Activated B cell treated with CpG ODN at 0.5 μM for 24 hours (primary cell): ENCODE measurements at regions not wholly inside any gene's neighbourhood (a gene's known extent, or its start where the extent isn't known, plus 50 kb on each side); places are given as distances from the start of the nearest gene placed in this dataset.

Experiments used
- ATAC-seq: fragments of 200-7000 bp; cut with Tn5 transposase; one replicate; pipeline ENCODE4 v1.10.0; 2021; ENCODE audit warnings: low read depth, mild to moderate bottlenecking, moderate library complexity
- CTCF ChIA-PET: fragments of 350-600 bp; sonication (Branson Sonifier 250); formaldehyde crosslinking; loops from one replicate; lab custom pipeline; 2021; ENCODE audit warnings: antibody characterized with exemption; lab: Charles Lee
- POLR2A ChIA-PET: fragments of 350-600 bp; sonication (Branson Sonifier 250); formaldehyde crosslinking; loops from one replicate; lab custom pipeline; 2021; ENCODE audit warnings: antibody characterized with exemption; lab: Charles Lee
- DNase-seq: peaks from one replicate; pipeline ENCODE4 v3.0.0; 2022
- H3K27ac Mint-ChIP-seq: one replicate; pipeline ENCODE4 v1.8.0; 2020; ENCODE audit warnings: mixed read lengths
- H3K27me3 Mint-ChIP-seq: one replicate; pipeline ENCODE4 v1.8.0; 2021; ENCODE audit warnings: mixed read lengths
- H3K36me3 Mint-ChIP-seq: one replicate; pipeline ENCODE4 v1.8.0; 2021; ENCODE audit warnings: low read depth, mixed read lengths
- H3K4me1 Mint-ChIP-seq: one replicate; pipeline ENCODE4 v1.8.0; 2021; ENCODE audit warnings: mixed read lengths
- H3K4me3 Mint-ChIP-seq: one replicate; pipeline ENCODE4 v1.8.0; 2020; ENCODE audit warnings: mild to moderate bottlenecking, mixed read lengths
- H3K9me3 Mint-ChIP-seq: one replicate; pipeline ENCODE4 v1.8.0; 2020; ENCODE audit warnings: mixed read lengths
- CTCF ChIP-seq: fragments of 200-600 bp; IDR thresholded peaks from one replicate; pipeline ENCODE4 v1.8.0; 2022; ENCODE audit warnings: antibody characterized with exemption, mild to moderate bottlenecking
- intact Hi-C: fragments of 100-400 bp; cut with micrococcal nuclease; formaldehyde crosslinking; loops from one replicate; pipeline ENCODE4 v1.15.1; 2024

GRCh38 chr4:151888367-151888866 is 127.6 kb upstream of the GATB start:
- H3K27me3 Mint-ChIP-seq: no peaks in the 10 kb centered on the region
- POLR2A ChIA-PET: no interaction called here
- H3K9me3 Mint-ChIP-seq: peaks cover 2% of the 10 kb centered on the region
- peak overlapping the region; percentile 68 for H3K27ac Mint-ChIP-seq
- H3K36me3 Mint-ChIP-seq: no peaks in the 10 kb centered on the region
- intact Hi-C loops: no loop called here
- TF ChIP-seq CTCF: no peak
- peak; percentile 49 for ATAC-seq
- CTCF ChIA-PET: no interaction called here
- H3K4me1 Mint-ChIP-seq: no peaks in the 10 kb centered on the region
- DNase-seq: no peak
- H3K4me3 Mint-ChIP-seq: peak overlapping the region; percentile 11

GRCh38 chr4:151887816-151888180 is 127.0 kb upstream of the GATB start:
- peak overlapping the region; percentile 42 for H3K27ac Mint-ChIP-seq
- H3K4me1 Mint-ChIP-seq: no peaks in the 10 kb centered on the region
- H3K36me3 Mint-ChIP-seq: no peaks in the 10 kb centered on the region
- peaks cover 2% of the 10 kb centered on the region for H3K9me3 Mint-ChIP-seq
- CTCF ChIA-PET: no interaction called here
- H3K4me3 Mint-ChIP-seq: no peak overlapping the region
- POLR2A ChIA-PET: no interaction called here
- DNase-seq: no peak
- TF ChIP-seq CTCF: no peak
- peak; percentile 25 for ATAC-seq
- H3K27me3 Mint-ChIP-seq: no peaks in the 10 kb centered on the region
- intact Hi-C loops: no loop called here

DNA sequence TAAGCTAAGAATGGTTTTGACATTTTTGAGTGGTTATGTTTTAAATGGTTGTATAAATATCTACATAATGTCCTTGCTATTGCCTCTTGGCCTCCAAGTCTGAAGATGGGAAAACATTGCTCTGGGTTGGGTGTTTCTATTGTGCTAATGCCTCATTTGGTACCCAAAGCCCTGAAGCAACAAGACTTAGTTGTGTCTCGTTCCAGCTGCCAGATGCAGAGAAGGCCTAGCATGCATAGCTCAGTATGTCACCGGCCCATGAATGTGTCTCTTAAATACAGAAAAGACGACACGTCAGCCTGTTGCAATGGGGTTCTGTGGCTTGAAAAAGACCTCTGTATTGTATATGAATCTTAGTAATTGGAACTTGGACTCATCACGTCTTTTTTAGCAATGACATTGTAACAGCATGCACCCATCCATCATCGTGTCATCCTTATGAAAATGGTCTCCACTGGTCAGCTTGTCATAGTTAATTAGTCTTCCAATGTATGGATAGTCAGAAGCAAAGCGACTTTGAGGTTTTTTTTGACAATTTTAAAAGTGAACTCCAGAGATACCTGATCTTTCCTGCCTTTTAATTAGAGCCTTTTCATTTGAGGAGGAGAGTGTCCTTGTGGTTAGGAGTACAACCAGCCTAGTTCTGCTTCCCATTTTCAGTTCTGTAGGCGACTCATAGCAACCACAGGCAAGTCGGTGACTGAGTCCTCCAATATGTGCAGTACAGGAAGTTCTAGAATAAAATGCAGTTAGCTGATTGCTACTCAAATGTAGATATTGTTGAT is 126.4 kb upstream of the GATB start:
- Mint-ChIP-seq H3K27me3 (no peaks in the 10 kb centered on the region), H3K4me1 (peaks cover 5% of the 10 kb centered on the region), H3K27ac (peak overlapping the region; percentile 59), H3K9me3 (peaks cover 2% of the 10 kb centered on the region), H3K4me3 (no peak overlapping the region), H3K36me3 (no peaks in the 10 kb centered on the region)
- ATAC-seq: peak; percentile 52
- ChIA-PET POLR2A (no interaction called here), CTCF (no interaction called here)
- no peak for DNase-seq
- intact Hi-C loops: no loop called here
- no peak for TF ChIP-seq CTCF

GRCh38 chr4:151885123-151885522 is 124.3 kb upstream of the GATB start:
- POLR2A ChIA-PET: no interaction called here
- H3K4me3 Mint-ChIP-seq: no peak overlapping the region
- H3K4me1 Mint-ChIP-seq: peaks cover 7% of the 10 kb centered on the region
- TF ChIP-seq CTCF: no peak
- no peaks in the 10 kb centered on the region for H3K27me3 Mint-ChIP-seq
- no peak for ATAC-seq
- no peak for DNase-seq
- H3K27ac Mint-ChIP-seq: no peak overlapping the region
- intact Hi-C loops: no loop called here
- CTCF ChIA-PET: no interaction called here
- H3K36me3 Mint-ChIP-seq: no peaks in the 10 kb centered on the region
- H3K9me3 Mint-ChIP-seq: peaks cover 2% of the 10 kb centered on the region

- Mint-ChIP-seq H3K27ac (no peak overlapping the region), H3K9me3 (peaks cover 2% of the 10 kb centered on the region), H3K27me3 (no peaks in the 10 kb centered on the region), H3K4me3 (no peak overlapping the region), H3K4me1 (peaks cover 7% of the 10 kb centered on the region), H3K36me3 (no peaks in the 10 kb centered on the region)
- CTCF ChIA-PET: no interaction called here
- POLR2A ChIA-PET: no interaction called here
- ATAC-seq (no peak), DNase-seq (no peak)
- TF ChIP-seq CTCF: no peak
- intact Hi-C loops: no loop called here
Observed at GRCh38 chr4:151883747-151884146, 122.9 kb upstream of the GATB start.
